ENCODE measurements at regions not wholly inside any gene's neighbourhood (a gene's known extent, or its start where the extent isn't known, plus 50 kb on each side); places are given as distances from the start of the nearest gene placed in this dataset.

- no peak for TF ChIP-seq CTCF (IDR thresholded peaks at IDR 0.05 in 8 of 11, conservative IDR thresholded peaks at IDR 0.05 in 3 of 11)
- no peak for TF ChIP-seq POLR2AphosphoS5 (IDR thresholded peaks at IDR 0.05)
- TF ChIP-seq POLR2A (IDR thresholded peaks at IDR 0.05) = no peak
These were observed 585.7 kb upstream of the TMEM132C start for GRCh38 chr12:127681151-127681754.
